Endodermal cell (in vitro differentiated cells): ENCODE measurements at regions not wholly inside any gene's neighbourhood (a gene's known extent, or its start where the extent isn't known, plus 50 kb on each side); places are given as distances from the start of the nearest gene placed in this dataset.
A peak's percentile ranks its signal among the peaks of the same experiment; 100 is the strongest.

Source experiments
- DNase-seq: peaks from one replicate; pipeline ENCODE4 v3.0.0-alpha.2; 2017
- H3K27ac ChIP-seq: 2 replicates; pipeline ENCODE4 v1.5.1; 2013; ENCODE audit warnings: mild to moderate bottlenecking, low read depth, low read length, moderate library complexity
- H3K27me3 ChIP-seq: 2 replicates; pipeline ENCODE4 v1.6.1; 2013; ENCODE audit warnings: mild to moderate bottlenecking, low read length, moderate library complexity; ENCODE audit not compliant: insufficient read depth, control insufficient read depth, poor library complexity, severe bottlenecking
- H3K36me3 ChIP-seq: 2 replicates; pipeline ENCODE4 v1.7.0; 2013; ENCODE audit warnings: mild to moderate bottlenecking, low read length, moderate library complexity; ENCODE audit not compliant: control insufficient read depth, insufficient read depth
- H3K4me1 ChIP-seq: one replicate; pipeline ENCODE4 v1.7.0; 2013; ENCODE audit warnings: low read length; ENCODE audit not compliant: control insufficient read depth, insufficient read depth
- H3K4me3 ChIP-seq: 2 replicates; pipeline ENCODE4 v1.5.1; 2013; ENCODE audit warnings: mild to moderate bottlenecking, low read length, moderate library complexity
- H3K9ac ChIP-seq: 2 replicates; pipeline ENCODE4 v1.6.1; 2013; ENCODE audit warnings: mild to moderate bottlenecking, low read length, moderate library complexity; ENCODE audit not compliant: poor library complexity, severe bottlenecking; ENCODE audit errors: extremely low read depth
- H3K9me3 ChIP-seq: 2 replicates; pipeline ENCODE4 v1.6.1; 2013; ENCODE audit warnings: mild to moderate bottlenecking, low read length, moderate library complexity; ENCODE audit not compliant: control insufficient read depth
- H3K27ac Mint-ChIP-seq: 2 replicates; pipeline ENCODE4 v1.8.0; 2020; ENCODE audit warnings: mixed read lengths
- H3K27me3 Mint-ChIP-seq: 2 replicates; pipeline ENCODE4 v1.8.0; 2021; ENCODE audit warnings: mild to moderate bottlenecking, mixed read lengths; ENCODE audit not compliant: insufficient read depth
- H3K36me3 Mint-ChIP-seq: 2 replicates; pipeline ENCODE4 v1.8.0; 2020; ENCODE audit warnings: low read depth, mixed read lengths
- H3K4me1 Mint-ChIP-seq: 2 replicates; pipeline ENCODE4 v1.8.0; 2020; ENCODE audit warnings: mixed read lengths
- H3K4me3 Mint-ChIP-seq: 2 replicates; pipeline ENCODE4 v1.8.0; 2020; ENCODE audit warnings: mild to moderate bottlenecking, moderate library complexity, mixed read lengths
- H3K9me3 Mint-ChIP-seq: 2 replicates; pipeline ENCODE4 v1.8.0; 2020; ENCODE audit warnings: mild to moderate bottlenecking, mixed read lengths
- WGBS, 2 experiments: methylation state at CpG; one replicate each; pipeline versions ENCODE4 v1.1.5 to v1.1.7; 2013; ENCODE audit warnings: missing lambda C conversion rate in 2 of 2, mixed read lengths in 1 of 2; ENCODE audit not compliant: insufficient coverage in 1 of 2, insufficient read length in 1 of 2; 5-methylcytosine and 5-hydroxymethylcytosine counted together
- TF ChIP-seq, protein P1 (sequence below): fragments of 200-600 bp; sonication (generic); conservative IDR thresholded peaks from 2 replicates; pipeline ENCODE4 v1.5.0; 2021; ENCODE audit warnings: antibody characterized with exemption, mild to moderate bottlenecking

DNA sequence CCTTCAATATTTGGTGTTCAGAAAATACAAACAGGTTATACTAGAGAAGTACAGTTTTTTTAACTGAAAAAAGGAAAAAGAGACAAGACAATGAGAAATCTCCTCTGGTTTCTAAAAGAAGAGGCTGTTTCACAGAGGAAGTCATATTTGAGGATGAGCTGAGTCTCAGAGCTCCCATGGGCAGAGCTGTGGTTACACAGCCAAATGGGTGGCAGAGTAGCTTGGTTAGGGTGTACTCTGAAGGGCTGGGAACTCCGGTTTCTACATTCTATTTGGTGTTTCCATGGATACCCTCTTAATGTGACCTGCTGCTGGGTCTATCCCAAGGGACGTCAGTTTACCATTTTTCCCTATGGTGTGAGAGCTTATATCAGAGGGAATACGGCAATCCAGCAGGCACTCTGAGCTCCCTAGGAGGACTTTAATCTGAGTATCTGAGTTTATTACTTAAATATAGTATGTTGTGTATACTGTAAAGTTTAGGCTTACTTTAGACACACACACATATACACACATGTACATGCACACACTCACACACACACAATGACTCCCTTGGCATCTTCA, 74.2 kb downstream of the CYRIA start:
- no peak for DNase-seq
- Histone ChIP-seq H3K27ac (no peak overlapping the region), H3K9ac (no peak overlapping the region), H3K27me3 (no peaks in the 10 kb centered on the region), H3K9me3 (no peaks in the 10 kb centered on the region), H3K36me3 (no peaks in the 10 kb centered on the region), H3K4me1 (no peaks in the 10 kb centered on the region), H3K4me3 (no peak overlapping the region)
- 88 to 100% methylated on average over 1 to 3 of the region's 3 CpGs for WGBS, 2 experiments
- peaks cover 14% of the 10 kb centered on the region for H3K4me1 Mint-ChIP-seq
- no peak overlapping the region for H3K4me3 Mint-ChIP-seq
- H3K9me3 Mint-ChIP-seq: no peaks in the 10 kb centered on the region
- no peaks in the 10 kb centered on the region for H3K27me3 Mint-ChIP-seq
- H3K36me3 Mint-ChIP-seq: no peaks in the 10 kb centered on the region
- TF ChIP-seq, protein P1, sequence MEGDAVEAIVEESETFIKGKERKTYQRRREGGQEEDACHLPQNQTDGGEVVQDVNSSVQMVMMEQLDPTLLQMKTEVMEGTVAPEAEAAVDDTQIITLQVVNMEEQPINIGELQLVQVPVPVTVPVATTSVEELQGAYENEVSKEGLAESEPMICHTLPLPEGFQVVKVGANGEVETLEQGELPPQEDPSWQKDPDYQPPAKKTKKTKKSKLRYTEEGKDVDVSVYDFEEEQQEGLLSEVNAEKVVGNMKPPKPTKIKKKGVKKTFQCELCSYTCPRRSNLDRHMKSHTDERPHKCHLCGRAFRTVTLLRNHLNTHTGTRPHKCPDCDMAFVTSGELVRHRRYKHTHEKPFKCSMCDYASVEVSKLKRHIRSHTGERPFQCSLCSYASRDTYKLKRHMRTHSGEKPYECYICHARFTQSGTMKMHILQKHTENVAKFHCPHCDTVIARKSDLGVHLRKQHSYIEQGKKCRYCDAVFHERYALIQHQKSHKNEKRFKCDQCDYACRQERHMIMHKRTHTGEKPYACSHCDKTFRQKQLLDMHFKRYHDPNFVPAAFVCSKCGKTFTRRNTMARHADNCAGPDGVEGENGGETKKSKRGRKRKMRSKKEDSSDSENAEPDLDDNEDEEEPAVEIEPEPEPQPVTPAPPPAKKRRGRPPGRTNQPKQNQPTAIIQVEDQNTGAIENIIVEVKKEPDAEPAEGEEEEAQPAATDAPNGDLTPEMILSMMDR: no peak
- no peak overlapping the region for H3K27ac Mint-ChIP-seq

DNA sequence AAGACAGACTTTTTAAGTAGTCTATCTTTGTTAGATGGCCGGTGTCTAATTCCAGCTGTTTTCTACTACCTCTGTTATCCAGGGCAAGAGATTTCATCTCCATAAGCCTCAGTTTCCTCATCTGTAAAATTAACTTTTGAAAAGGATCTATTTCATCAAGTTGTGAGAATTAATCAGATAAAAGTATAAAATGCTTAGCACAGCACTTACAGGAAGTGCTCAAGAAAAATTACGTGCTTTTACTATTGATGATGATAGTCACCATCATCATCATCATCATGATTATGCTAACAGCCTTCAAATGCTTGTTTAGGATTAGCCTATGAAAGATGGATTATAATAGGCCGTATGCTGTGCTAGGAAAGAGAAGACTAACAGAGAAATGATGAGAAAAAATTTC, 76.2 kb downstream of the CYRIA start:
- H3K4me1 Mint-ChIP-seq: peaks cover 14% of the 10 kb centered on the region
- Histone ChIP-seq H3K4me3 (no peak overlapping the region), H3K9me3 (no peaks in the 10 kb centered on the region), H3K9ac (no peak overlapping the region), H3K4me1 (no peaks in the 10 kb centered on the region), H3K27me3 (no peaks in the 10 kb centered on the region), H3K36me3 (no peaks in the 10 kb centered on the region), H3K27ac (no peak overlapping the region)
- no peak overlapping the region for H3K4me3 Mint-ChIP-seq
- DNase-seq: no peak
- no peaks in the 10 kb centered on the region for H3K27me3 Mint-ChIP-seq
- 83 to 99% methylated on average over 1 to 3 of the region's 3 CpGs for WGBS, 2 experiments
- TF ChIP-seq, protein P1: no peak
- H3K9me3 Mint-ChIP-seq: no peaks in the 10 kb centered on the region
- H3K36me3 Mint-ChIP-seq: no peaks in the 10 kb centered on the region
- no peak overlapping the region for H3K27ac Mint-ChIP-seq

DNA sequence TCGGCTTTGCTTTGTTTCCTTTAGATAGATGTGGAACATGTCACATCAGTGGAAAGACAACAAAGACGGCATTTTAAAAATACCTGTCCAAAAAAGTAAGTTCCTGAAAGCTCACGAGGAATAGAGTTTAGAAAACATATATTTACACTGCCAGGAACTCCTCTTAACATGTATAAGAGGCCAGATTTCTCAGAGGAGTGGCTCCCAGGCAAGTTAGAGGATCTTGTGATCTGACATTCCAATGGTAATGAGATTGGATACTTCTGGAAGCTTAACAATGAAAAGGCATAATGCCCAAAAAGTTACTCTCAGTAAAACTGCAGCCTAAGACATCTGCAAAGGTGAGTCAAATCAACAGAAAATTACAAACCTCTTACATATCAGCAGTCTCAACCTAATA, 77.1 kb downstream of the CYRIA start:
- DNase-seq: no peak
- WGBS, 2 experiments: 32 to 74% methylated on average over 2 to 3 of the region's 3 CpGs

More for the DNA sequence above, 77.1 kb downstream of the CYRIA start:
- H3K27ac Mint-ChIP-seq: peak overlapping the region; percentile 46
- no peaks in the 10 kb centered on the region for H3K36me3 Mint-ChIP-seq
- no peak overlapping the region for H3K4me3 Mint-ChIP-seq
- no peaks in the 10 kb centered on the region for H3K27me3 ChIP-seq
- H3K9me3 Mint-ChIP-seq: no peaks in the 10 kb centered on the region
- H3K27me3 Mint-ChIP-seq: no peaks in the 10 kb centered on the region
- H3K4me1 Mint-ChIP-seq: peaks cover 14% of the 10 kb centered on the region
- H3K9ac ChIP-seq: no peak overlapping the region
- no peaks in the 10 kb centered on the region for H3K9me3 ChIP-seq
- TF ChIP-seq, protein P1: no peak
- H3K4me3 ChIP-seq: no peak overlapping the region
- no peaks in the 10 kb centered on the region for H3K4me1 ChIP-seq
- H3K27ac ChIP-seq: no peak overlapping the region
- H3K36me3 ChIP-seq: no peaks in the 10 kb centered on the region
